Caki2 (cell line): ENCODE measurements at regions not wholly inside any gene's neighbourhood (a gene's known extent, or its start where the extent isn't known, plus 50 kb on each side); places are given as distances from the start of the nearest gene placed in this dataset.
"Not testable (repeated sequence)": the region's sequence is repeated elsewhere in the genome, so short reads cannot be mapped to it uniquely, and the experiment has no call there.

ENCODE experiments used
- DNase-seq: peaks from one replicate; pipeline ENCODE4 v3.0.0-alpha.2; 2015; ENCODE audit warnings: low read depth
- in situ Hi-C: cut with HindIII; loops from 2 replicates; pipeline ENCODE4 v1.10.0; 2016; ENCODE audit warnings: low sequenced_read_pairs, low pct_unique_long_range_greater_than_20kb, mixed read lengths

DNA sequence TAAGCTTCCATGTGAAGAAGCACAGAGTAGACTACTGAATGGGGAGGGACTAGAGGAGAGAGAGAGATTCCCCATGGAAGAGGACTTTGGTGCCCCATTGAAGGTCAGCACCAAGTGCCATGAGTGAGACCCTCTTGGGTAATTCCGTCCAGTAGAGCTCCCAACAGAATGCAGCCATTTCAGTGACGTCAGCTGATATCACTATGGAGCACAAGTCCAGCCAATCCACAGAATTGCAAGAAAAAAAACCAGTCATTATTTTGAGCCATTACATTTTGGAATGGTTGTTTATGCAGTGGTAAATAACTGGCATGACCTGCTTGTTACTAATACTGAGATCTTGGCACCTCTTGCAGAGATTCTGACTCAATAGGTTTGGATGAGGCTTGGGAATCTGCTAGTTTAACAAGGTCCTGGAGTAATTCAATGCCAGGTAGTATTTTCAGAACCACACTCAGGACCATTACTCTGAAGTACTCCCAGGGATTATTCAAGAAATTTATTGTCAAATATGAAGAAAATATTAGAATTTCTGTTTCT is 52.6 kb upstream of the SP8 start:
- no peak for DNase-seq

DNA sequence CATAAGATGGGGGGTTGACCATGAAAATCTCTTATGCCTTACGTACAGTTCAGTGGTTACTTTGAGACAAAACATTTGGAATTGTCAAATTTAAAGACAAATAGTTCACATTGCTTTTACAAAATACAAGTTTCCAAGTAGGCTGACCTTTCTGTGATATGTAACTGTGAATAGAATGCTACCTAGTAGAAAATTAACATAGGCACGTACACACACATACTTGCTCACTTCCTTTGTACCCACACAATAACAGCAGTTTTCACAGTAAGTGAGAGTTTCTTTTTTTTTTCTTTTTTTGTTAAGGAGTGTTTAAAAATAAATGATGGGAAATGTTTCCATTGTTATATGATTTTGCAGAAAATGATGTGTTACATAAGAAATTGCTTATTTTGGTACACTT is 53.3 kb upstream of the SP8 start:
- in situ Hi-C loops: no loop called here

More for the DNA sequence above, 52.6 kb upstream of the SP8 start:
- in situ Hi-C loops: no loop called here

DNA sequence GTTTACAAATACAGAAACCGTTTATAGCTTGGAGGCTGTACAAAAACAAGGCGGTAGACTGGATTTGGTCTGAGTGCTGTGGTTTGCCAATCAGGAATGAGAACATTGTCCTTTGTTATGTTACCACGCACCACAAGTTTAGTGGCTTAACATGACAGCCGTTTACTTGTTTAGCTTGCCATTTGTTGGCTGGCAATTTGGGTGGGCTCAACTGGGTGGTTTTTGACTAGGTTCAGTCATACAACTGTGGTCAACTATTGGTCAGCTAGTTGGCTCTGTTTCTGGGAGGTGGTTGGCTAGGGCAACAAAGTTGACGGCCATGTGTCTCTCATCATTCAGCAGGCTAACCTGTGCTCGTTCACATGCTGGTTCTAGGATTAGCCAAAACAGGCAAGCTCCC is 60.1 kb upstream of the SP8 start:
- in situ Hi-C loops: no loop called here

More for the DNA sequence above, 53.3 kb upstream of the SP8 start:
- no peak for DNase-seq

DNA sequence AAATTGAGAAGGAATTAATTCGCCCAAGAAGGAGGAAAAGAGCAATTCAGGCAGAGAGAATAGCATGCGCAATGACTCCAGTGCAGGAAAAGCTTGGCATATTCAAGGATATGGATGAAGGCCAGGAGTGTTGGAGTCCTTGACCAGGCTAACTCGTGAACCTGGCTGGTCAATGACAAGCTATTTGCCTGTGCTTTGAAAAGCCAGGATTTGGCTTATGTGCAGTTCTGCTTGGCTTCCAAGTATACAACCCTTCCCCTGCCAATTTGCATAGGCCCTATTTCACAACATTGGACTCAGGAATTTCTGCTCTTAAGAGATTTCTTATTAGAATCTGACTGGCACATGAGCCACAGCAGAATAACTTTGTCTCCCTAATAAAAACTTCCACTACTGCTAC is 72.3 kb upstream of the SP8 start:
- DNase-seq: no peak
- in situ Hi-C loops: no loop called here

More for the DNA sequence above, 60.1 kb upstream of the SP8 start:
- DNase-seq: no peak

DNA sequence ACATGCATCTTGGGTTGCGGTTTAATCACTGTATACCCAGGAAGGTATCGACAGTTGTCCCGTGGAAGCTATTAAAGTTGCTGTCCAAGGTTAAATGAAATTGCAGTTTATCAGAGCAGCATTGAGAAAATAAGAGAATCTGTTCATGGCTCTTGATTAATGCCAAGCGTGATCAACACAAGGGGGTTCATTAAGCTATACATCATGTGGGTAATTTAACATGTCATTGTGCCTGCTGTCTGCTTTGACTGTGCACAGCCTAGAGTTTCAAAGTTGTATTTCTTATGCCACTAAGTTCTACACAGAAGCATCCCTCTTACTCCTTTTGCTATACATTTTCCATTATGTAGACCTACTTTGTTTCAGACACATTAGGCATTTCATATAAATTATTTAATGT is 74.8 kb upstream of the SP8 start:
- in situ Hi-C loops: no loop called here
- DNase-seq: no peak

DNA sequence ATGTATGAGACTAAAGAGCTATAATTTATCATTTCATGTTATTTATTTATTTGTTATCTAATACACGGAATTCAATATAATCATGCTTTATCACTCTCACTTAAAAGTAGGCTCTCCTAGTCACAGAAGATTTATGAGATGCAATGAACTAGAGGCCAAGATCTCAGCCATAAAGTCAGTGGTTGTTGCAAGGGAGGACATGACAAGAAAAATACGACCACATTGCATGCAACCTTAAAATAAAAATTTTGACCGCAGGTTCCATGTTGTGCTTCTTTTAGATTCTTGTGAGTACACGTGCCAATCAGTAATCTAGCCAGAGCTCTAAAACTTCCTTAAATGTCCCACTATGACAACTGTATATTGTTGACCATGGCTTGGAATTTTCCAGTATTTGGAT is 75.9 kb upstream of the SP8 start:
- DNase-seq: no peak
- in situ Hi-C loops: no loop called here

- in situ Hi-C loops: no loop called here
Observed at GRCh38 chr7:20864221-20864620, 77.5 kb upstream of the SP8 start.

DNA sequence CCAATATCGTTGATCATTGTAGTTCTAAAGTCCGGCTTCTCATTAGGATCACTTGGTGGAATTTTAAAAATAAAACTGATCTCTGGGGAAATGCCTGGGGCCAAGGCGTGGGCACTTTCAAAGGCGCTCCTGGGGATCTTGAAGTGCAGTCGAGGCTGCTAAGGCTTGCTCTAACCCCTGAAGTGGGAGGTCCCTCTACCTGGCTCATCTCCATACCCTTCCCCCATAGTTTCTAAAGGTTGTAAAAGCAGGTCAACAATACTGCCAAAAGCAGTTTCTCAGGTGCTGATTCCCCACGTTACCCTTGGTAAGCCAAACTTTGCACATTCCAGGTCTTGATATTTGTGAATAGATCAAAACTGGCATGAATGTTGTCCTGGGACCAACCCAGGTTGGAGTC is 79.0 kb upstream of the SP8 start:
- no peak for DNase-seq
- in situ Hi-C loops: no loop called here

More at GRCh38 chr7:20864221-20864620, 77.5 kb upstream of the SP8 start:
- no peak for DNase-seq

DNA sequence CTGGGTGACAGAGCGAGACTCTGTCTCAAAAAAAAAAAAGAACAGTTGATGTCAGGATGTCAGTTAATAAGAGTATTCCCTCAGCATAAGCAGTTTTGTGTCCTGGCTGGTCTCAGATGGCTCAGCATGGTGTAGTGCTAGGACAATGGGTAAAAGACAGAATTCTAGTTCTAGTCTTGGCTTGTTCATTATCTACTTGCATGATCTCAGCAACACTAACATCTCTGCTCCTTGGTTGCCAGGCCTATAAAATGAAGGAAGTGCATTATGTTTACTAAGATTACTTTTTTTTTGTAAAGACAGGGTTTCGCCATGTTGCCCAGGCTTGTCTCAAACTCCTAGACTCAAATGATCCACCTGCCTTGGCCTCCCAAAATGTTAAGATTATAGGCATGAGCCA is 84.3 kb upstream of the SP8 start:
- DNase-seq: no peak

DNA sequence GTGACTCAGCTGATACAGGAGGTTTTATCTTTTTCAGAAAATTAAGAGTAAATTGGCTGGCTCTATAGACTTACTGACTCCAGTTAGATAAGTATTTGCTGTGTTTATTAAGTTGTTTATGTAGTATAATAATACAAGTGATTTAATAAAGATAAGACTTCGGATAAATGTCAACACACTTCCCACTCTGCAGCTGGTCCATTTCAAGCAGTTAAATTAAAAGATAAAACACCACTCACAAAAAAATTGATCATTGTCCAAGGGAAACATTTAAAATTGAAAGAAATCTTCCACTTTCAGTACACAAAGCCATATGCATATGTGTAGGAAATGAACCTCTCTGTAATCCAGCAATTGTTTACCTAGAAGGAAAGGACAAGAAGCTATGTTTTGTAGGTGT is 106.1 kb upstream of the SP8 start:
- in situ Hi-C loops: no loop called here
- DNase-seq: no peak

More for the DNA sequence above, 84.3 kb upstream of the SP8 start:
- in situ Hi-C loops: no loop called here

DNA sequence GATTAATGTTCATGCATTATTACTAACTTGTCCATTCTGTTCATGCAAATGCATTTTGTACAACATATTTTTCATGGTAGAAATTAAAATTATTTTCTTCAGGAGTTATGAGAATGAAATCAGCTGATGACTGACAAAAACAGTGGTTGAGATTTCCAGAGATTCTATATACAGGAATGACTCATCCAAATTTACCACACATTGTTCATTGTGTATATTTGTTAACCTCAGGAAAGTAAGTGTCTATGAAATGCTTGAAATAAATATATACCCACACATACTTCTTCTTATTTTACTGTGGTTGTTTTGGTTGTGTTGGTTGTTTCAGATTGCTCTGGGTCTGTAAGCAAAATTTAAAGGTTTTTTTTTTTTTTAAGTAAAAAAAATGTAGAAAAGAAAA is 108.1 kb upstream of the SP8 start:
- no peak for DNase-seq
- in situ Hi-C loops: no loop called here

GRCh38 chr7:20895563-20895962 is 108.9 kb upstream of the SP8 start:
- in situ Hi-C loops: no loop called here
- no peak for DNase-seq

DNA sequence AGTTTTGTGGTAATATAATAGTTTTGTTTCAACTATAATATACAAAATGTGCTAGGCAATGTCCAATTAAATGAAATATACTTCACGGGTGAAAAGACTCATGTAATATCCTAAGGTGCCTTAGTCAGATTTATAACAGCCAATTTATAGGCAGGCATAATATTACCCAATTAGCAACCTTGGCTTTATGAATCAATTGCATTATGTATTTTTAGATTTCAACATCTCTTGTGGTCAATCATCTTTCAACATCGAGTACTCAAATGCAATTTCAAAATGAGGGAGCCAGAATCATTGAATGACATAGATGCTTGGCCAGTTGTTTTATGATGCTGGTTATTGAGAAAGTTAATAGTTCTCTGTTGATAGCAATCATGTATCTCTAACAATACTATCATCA is 110.3 kb upstream of the SP8 start:
- in situ Hi-C loops: no loop called here
- no peak for DNase-seq

- DNase-seq: no peak
- in situ Hi-C loops: no loop called here
Observed at GRCh38 chr7:20906801-20907453, 120.2 kb upstream of the SP8 start.

DNA sequence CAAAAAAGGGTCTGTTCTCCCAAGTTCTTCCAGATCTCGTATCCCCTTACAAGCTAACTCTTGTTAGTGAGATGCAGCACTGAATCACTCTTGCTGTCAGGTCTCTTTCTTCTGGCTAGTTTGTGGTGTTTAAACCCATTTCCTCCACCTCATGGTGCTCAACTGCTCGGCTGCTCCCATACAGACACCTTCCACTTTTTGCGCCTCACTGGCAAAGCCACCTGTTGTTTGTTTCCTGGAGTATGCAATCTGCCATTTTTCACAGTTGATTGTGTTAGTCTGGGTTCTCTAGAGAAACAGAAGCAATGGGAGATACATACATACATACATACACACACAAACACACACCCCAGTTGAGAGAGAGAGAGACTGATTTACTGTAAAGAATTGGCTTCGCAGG is 124.4 kb upstream of the SP8 start:
- in situ Hi-C loops: no loop called here
- no peak for DNase-seq

- DNase-seq: no peak
- in situ Hi-C loops: no loop called here
Observed at GRCh38 chr7:20913853-20914252, 127.2 kb upstream of the SP8 start.

- no peak for DNase-seq
- in situ Hi-C loops: no loop called here
Observed at GRCh38 chr7:20916311-20916710, 129.6 kb upstream of the SP8 start.

GRCh38 chr7:20917603-20918002 is 130.9 kb upstream of the SP8 start:
- in situ Hi-C loops: no loop called here
- DNase-seq: no peak

DNA sequence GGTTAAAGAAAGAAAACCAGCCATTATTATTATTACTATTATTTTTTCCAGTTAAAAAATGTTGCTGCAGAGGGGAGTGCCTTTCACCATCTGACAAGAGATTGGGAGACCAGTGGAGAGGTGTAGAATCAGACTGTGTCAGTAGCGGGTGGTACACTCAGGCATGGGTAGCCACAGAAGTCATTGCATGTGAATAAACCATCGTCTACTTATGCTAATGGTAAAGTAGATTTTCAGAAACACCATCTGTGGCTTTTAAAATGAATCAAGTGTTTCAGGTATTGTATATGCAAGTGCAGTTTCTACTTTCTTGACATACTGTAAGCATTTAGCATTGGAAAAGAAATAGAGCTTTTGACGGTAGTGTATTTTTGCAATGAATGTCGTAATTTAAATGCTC is 131.5 kb upstream of the SP8 start:
- in situ Hi-C loops: no loop called here
- DNase-seq: no peak

DNA sequence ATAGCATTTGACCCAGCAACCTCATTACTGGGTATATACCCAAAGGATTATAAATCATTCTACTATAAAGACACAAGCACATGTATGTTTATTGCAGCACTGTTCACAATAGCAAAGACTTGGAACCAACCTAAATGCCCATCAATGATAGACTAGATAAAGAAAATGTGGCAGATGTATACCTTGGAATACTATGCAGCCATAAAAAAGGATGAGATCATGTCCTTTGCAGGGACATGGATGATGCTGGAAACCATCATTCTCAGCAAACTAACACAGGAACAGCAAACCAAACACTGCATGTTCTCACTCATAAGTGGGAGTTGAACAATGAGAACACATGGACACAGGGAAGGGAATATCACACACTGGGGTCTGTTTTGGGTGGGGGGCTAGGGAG is 140.5 kb upstream of the SP8 start:
- DNase-seq, in situ Hi-C loops: not testable (repeated sequence)
